Muscle of back (tissue), 3 donors: ENCODE measurements at regions not wholly inside any gene's neighbourhood (a gene's known extent, or its start where the extent isn't known, plus 50 kb on each side); places are given as distances from the start of the nearest gene placed in this dataset.

ENCODE experiments used
- DNase-seq, 3 donors: peaks; one replicate each; pipeline versions ENCODE4 v3.0.0 to v3.0.0-alpha.2; 2013

DNA sequence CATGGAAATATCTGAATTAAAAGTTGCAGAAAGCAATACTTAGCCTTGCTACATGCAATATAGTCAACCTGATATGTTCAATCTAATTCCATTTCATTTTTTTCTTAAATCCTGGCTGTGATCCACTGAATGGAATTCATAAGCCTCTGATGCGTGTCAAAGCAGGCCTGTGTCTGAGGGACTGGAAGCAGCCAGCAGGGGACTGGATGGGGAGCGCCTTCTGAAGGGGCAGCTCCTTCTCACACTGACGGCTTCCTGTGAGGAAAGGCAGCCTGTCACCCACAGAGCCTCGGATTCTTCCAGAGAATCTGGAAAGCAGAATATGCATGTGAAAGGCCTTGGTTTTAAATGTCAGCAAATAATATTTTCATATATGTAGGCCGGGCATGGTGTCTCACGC lies 73.5 kb downstream of the KCNF1 start:
- peak in 1 of 3 donors; percentile 47 for DNase-seq

DNA sequence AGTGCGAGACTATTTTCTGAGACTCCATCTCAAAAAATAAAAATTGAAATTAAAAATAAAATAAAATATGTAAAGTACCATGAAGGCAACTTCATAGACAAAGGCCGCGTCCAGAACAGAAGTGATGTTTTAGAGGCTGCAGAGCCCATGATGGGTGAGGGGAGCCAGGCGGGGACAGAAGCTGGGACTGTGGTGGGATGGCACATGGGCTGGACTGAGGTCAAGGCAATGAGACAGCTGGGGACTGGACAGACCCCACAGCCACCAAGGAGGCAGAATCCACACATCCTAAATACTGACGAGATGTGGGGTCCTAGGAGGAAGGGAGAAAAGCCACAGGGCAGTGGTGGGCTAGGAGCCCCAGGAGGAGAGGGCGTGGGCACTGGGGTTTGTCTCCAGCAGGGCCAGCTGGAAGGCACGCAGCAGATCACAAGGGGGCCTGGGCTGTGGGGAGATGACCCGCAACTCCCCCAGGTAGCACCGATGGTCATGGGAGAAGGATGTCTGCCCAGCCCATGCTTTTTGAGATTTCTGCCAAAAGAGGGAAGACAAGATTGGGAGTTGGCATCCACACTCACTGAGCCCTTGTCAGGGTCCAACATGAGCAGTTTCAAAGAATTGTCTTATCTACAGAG lies 74.3 kb downstream of the KCNF1 start:
- no peak for DNase-seq

DNA sequence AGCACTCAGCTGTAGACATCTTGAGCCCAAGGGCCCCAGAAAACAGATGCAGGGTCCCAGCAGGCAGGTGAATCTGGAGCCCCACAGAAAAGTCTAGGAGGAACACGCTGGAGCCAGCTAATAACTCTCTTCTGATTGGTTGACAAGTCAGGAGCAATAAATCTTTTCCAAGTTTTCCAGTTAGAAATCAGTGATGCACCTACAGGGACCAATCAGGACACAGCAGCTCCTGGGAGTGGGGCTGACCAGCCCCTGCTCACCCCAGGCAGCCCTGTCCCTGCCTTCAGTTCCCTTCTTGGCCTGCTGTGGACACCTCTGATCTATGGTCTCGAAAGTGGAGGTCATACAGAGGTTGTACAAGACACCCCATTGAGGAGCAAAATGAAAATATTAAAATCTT lies 75.7 kb downstream of the KCNF1 start:
- no peak for DNase-seq

DNA sequence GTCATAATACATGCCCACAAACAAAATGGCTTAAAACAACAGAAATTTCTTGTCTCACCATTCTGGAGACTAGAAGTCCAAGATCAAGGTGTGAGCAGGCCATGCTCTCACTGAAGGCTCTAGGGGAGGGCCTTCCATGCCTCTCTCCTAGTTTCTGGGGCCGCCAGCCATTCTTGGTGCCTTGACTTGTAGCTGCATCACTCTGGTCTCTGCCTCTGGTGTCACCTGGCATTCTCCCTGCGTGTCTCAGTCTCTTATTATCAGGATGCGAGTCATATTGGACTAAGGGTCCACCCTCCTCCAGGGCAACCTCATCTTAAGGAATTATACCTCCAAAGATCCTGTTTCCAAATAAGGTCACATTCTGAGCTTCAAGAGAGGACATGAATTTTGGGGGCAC lies 76.1 kb downstream of the KCNF1 start:
- no peak for DNase-seq

DNA sequence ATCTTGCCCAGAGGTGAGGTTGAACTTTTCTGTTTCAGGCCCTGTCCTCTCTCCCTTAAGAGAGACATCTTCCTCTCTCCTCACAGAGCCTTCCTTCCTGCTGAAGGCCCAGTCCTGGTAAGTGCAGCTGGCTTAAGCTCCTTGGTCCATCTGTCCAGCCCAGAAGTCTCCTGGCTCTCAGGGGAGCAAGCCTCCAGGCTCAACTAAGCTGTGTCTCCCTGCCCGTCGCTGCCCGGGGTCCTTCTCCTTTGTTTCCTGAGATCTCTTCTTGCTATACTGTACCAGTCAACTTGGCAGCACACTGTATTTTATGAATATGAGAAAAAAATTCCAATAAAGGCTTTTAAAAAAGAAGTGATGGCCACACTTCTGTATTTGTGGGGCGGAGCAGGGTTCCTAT lies 77.4 kb downstream of the KCNF1 start:
- DNase-seq: no peak

DNA sequence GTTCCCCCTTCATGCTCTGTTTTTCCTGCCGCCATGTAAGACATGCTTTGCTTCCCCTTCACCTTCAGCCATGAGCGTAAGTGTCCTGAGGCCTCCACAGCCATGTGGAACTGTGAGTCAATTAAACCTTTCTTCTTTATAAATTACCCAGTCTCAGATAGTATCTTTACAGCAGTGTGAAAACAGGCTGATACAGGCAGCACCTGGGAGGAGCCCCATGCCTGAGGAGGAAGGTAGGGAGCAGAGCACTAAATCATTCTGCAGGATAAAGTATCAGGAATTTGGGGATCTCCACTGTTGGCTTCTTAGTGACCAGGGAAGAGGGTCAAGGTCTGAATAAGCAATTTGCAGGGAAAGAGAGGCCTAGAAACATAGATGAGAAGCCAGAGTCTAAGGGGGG lies 78.0 kb downstream of the KCNF1 start:
- no peak for DNase-seq

DNA sequence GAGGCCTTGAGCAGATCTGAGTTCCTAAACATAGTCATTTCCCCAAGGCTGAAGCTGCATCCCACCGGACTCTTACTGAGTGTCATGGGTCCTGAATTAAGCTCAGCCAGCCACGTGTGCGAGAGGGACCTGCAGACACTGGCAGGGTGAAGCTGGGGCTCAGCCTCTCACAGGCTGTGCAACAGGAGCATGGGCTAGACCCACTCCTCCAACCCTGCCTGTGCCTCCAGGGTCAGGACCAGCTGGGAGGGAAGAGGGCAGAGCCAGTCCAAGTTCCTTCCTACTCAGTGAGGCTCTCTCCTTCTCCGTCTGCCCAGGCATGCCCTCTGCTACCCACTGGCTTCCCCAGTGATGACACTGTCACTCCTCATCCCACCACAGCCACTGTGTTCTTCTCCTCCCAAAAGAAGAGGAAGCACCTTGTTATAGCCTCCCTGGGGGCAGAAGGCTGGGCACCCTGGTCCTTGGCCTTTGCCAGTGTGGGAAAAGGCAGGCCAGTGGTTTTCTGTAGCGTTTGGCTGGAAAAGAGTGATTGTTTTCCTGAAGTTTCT lies 78.9 kb downstream of the KCNF1 start:
- DNase-seq: no peak

DNA sequence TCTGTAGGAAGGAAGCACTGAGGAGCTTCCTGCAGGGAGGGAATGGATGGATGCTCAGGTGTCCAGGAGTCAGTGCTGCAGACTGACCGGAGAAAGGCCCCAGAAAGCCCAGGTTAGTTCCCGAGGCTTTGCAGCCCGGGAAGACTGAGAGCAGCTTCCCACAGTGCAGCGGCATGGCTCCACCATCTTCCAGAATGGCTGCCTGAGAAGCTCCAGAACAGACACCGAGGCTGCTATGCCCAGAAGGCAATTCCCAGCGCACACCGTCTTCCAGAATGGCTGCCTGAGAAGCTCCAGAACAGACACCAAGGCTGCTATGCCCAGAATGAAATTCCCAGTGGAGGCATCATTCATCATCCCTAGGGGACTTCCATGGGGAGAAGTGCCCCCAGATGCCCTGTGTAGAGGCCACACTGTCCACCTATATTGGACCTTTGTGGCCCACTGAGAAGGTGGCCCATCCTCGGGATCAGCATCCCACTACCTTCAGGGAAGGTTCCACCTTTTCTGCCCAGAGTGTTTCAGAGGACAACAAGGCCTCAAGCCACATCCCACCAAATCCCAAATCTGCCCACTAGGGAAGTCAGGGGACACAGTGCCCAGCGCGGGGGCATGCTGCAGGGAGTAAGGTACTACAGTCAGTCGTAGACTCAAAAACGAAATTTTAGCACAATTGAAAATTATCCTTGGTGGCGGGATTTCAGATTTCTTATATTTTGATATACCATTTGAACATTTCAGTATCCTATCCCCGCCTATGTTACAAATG lies 80.5 kb downstream of the KCNF1 start:
- no peak for DNase-seq

DNA sequence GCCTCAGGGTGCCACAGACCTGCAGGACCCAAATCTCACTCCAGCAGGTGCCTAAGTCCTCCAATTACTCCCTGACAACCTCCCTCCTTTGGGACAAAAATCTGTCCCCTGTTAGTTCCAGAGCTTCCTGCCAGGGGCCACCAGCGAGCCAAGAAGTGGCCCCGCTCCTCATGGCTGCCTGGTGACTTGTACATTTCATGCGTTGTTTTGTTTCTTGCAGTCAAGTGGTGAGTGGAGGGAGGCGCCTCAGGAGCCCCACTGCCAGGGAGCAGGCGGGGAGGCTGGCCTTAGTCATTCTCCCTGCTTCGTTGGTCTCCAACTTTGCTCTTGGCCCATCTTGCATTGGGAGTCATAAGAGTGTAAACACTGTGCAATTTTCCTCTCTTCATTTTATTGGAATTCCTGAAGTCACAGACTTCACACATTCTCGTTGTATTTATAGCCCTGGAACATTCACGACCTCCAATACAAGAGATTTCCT lies 81.3 kb downstream of the KCNF1 start:
- DNase-seq: no peak

DNA sequence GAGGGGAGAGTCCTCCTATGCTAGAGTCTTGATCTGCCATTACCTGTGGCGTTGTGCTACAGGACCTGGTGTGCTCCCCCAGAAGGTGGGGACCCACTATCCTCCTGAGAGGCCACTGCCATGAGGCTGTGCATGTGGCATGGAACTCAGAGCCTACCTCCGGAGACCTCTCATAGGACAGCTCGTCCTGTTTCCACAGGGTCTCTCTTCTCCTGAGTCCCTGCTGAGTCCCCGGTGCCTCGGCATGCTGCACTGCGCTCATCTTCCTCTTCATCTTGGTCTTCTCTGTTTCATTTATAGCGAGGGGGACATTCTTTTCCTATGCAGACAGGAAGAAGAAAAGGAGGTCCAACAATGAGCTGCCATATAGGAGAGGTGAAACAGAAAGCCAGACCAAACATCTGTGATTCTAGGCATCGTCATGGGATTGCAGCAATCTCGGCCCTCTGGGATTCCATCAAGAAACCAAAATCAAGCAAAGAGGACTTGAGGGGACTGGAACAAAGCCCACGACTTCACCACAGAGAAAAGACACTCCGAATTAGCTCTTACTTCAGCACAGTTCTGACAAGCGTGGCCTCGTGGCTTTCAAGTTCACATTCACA lies 83.7 kb downstream of the KCNF1 start:
- DNase-seq: no peak

DNA sequence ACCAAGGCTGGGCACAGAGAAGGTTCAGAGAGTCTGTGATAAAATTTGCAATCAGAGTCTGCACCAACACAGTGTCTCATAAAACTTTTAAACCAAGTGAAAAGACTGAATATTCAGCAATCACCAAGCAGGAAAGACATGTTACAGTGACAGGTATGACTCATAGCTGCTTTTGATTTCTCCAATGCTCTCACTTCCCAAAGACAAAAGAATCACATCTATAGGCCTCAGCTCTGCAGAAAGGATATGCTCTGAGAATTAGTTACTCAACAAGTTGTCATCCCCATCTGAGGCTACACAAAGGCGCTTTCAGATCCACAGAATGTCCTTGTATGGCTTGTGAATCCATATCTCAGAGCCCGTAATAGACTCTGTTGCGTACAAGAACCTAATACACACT lies 92.5 kb downstream of the KCNF1 start:
- DNase-seq: no peak

DNA sequence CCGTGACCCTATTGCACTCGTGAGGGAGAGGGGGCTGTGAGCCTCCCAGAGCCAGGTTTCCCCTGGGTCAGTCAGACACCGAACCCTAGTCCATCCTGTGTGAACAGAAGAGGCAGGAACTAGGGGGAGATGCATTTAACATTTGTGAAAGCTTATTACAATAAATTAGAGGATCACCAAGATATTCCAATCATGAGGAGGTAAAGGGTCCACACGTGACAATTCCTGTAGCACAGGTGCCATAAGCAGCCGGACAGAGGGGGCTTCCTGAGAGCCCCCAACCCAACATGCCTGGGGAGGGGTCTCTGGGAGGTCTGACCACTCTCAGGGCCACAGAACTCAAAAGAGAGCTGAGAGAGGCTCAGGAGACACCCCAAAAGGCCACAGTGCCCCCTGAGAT lies 93.3 kb downstream of the KCNF1 start:
- DNase-seq: no peak

DNA sequence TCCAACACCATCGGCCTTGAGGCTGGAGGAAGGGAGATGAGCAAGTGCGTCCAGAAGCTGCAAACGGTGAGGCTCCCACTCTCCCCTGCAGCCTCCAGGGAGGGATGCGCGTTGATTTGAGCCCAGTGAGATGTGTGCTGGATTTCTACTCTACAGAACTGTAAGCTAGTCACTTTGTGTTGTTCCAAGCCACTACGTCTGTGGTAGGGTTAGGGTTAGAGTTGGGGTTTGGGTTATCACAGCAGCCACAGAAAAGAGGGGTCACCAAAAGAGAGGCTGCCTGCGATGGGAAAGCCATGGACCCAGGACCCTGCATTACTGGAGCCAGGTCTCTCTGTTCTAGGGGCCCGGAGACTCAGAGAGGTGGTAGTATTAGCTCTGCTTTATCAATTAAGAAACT lies 94.5 kb downstream of the KCNF1 start:
- no peak for DNase-seq

DNA sequence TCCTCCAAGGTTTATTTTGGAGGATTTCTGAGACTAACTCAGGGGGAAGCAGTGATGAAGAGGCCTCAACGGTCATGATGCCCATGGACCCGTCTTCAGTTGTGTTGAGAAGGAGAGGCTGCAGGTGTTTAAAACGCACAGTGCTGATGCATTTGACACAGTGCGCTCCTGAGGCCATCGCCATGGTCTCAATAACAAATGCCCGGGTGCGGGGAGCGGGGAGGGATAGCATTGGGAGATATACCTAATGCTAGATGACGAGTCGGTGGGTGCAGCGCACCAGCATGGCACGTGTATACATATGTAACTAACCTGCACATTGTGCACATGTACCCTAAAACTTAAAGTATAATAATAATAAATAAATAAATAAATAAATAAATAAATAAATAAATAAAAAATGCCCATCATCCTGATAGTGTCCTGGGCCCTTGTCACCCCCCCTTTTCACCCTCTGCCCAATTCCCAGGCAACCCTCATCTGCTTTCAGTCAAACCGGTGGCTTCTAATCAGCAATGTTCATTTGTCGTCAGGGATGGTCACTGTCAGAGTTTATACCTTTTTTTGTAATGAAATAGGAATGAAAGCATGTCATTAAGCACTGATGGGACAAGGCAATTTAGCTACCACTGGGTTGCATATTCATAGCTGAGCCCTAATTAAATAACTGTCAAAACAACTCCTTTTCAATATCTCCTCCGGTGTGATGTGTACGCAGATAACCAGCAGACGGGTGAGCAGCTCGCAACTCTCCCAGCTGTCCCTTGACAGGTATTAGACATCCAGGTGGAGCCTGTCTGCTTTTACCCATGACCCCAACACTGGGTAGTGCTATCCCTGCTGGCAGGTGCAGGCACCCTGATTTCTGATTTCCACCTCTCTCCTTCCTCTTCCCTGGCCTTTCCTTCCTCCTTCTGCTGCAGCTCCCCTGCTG lies 95.9 kb downstream of the KCNF1 start:
- no peak for DNase-seq

DNA sequence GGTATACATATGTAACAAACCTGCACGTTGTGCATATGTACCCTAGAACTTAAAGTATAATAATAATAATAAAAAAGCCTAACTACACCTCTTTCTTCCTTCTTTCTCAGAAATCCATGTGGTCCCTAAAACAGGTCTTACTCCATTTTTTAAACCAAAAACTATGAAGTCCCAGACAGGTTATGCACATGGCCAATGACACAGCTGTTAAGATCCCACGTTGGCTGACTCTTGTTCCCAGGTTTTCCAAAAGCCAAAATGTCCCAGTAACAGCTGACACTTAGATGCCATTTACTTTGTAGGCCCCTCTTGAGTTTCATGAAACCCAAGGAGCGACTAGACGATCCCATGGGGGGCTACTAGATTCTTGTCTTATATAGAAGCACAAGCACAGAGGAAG lies 97.0 kb downstream of the KCNF1 start:
- no peak for DNase-seq

DNA sequence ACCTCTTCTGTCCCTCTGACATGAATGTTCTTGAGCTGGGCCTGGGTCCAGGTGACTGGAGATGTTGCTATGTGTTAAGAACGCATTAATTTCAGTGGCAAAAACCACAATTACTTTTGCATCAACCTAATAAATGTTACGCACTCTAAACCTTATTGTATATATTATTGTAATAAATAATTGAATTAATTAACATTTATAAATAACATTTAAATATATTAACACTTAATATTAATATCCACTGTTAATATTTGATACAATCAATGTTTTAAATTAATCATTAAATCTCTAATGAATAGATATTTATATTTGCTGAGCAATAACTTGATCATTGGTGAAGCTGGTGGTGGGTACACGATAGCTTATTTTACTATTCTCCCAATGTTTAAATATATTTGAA lies 97.4 kb downstream of the KCNF1 start:
- no peak for DNase-seq

DNA sequence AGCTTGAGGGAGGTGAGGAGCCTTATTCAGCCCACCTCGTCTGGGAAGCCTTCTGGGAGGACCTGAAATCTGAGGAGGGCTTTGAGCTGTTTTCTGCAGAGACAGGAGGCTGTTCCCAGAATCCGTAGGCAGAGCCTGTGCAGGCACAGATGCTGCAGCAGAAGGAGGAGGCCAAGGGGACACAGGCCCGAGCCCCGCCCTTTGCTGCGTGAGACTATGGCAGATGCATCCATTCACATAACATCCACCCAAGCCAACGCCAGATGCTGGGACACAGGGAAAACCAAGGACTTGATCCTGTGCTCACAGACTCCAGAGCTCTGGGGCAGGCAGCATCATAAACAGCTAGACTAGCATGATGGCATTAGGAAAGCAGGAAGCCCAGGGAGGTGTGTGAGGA lies 98.2 kb downstream of the KCNF1 start:
- DNase-seq: peak in 1 of 3 donors; percentile 20

DNA sequence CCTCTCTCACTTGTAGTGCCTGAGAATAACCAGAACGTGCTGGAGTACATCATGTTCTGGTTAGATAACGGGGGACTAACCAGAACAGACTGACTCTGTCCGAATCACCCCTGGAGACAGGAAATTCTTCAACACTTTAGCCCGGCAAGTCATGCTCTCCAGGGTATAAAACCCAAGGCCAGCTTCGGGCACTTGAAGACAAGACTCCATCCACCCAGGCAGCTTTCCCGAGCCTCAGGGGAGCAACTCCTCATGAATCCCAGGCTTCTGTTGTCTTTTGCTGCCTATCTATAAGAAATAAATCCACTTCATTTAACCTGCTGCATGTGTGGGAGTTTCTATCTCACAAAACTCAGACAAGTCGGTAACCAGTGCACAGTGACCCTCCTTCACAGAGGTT lies 99.6 kb downstream of the KCNF1 start:
- no peak for DNase-seq

DNA sequence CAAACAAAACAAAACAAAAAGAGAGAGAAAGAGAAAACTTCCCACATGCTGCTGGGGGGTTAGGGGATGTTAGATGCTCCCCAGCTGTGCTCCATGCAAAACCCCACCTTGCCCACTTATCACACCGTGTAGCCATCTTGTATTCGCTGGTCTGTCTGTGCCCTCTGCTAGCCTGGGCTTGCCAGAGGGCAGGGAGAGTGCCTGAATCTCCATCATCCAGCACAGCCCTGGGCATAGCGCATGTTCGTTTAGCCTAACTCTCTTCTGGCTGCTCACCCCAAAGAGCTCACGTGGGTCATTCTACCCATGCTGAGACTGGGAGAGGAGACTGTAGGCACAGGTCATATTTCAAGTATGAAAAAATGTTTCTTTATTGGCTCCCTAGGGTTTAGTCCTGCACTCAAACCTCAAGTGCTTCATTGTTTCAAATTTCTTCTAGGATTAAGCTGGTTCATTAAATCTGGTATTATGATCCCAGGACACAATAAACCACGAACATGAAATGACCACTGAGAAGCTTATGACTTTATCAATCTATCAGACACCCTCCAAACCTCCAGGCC lies 100.5 kb downstream of the KCNF1 start:
- DNase-seq: no peak

DNA sequence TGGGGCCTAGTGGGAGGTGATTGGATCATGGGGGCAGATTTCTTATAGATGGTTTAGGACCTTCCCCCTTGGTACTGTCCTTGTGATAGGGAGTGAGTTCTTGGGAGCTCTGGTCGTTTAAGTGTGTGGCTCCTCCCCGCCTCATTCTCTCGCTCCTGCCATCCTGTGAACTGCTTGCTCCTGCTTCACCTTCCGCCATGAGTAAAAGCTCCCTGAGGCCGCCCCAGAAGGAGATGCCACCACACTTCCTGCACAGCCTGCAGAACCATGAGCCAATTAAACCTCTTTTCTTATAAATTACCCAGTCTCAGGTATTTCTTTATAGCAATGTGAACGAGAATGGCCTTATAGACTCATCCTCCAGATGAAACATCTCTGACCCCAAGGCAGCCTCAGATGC lies 101.5 kb downstream of the KCNF1 start:
- DNase-seq: no peak

DNA sequence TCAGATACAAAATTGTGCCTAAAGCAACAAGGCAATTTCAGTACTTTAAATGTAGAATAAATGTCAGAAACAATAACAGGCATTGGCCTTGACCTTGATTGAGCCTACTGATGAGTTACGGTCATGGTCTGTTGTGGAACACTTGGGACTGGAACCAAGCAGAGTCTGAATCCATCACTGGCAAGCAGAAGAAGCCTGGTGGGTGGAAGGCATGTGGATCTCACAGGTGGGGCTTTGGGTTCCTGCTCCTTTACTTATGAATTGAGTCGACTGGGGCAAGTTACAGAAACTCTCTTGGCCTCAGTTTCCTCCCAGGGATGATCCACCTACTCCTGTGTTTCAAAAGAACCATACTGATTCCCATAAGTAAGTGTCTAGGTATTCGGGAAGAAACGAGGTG lies 102.3 kb downstream of the KCNF1 start:
- no peak for DNase-seq
